Stomach smooth muscle (tissue), 2 donors: ENCODE measurements at regions not wholly inside any gene's neighbourhood (a gene's known extent, or its start where the extent isn't known, plus 50 kb on each side); places are given as distances from the start of the nearest gene placed in this dataset.
"Not testable (repeated sequence)": the region's sequence is repeated elsewhere in the genome, so short reads cannot be mapped to it uniquely, and the experiment has no call there.

Experiments
- H3K27ac ChIP-seq: one replicate; pipeline ENCODE4 v1.7.0; 2013; ENCODE audit warnings: mild to moderate bottlenecking, low read length, inconsistent platforms
- H3K27me3 ChIP-seq, 2 donors: one replicate each; pipeline ENCODE4 v1.7.0; 2013; ENCODE audit warnings: low read length in 2 of 2; ENCODE audit not compliant: insufficient read depth in 2 of 2, control insufficient read depth in 1 of 2
- H3K36me3 ChIP-seq, 2 donors: one replicate each; pipeline ENCODE4 v1.7.0; 2013; ENCODE audit warnings: low read length in 2 of 2; ENCODE audit not compliant: control insufficient read depth in 2 of 2, insufficient read depth in 2 of 2
- H3K4me1 ChIP-seq: one replicate; pipeline ENCODE4 v1.7.0; 2013; ENCODE audit warnings: low read length; ENCODE audit not compliant: control insufficient read depth, insufficient read depth
- H3K4me3 ChIP-seq, 2 donors: one replicate each; pipeline ENCODE4 v1.7.0; 2013; ENCODE audit warnings: low read length in 2 of 2
- H3K9ac ChIP-seq, 2 donors: one replicate each; pipeline ENCODE4 v1.7.0; 2013; ENCODE audit warnings: low read length in 2 of 2, mild to moderate bottlenecking in 1 of 2
- H3K9me3 ChIP-seq, 2 donors: one replicate each; pipeline ENCODE4 v1.7.0; 2013; ENCODE audit warnings: low read length in 2 of 2; ENCODE audit not compliant: control insufficient read depth in 2 of 2
- donor health status: healthy.
- donor health status: Pancreatic carcinoma.

GRCh38 chr7:51847461-51848134 is 531.0 kb upstream of the COBL start:
- no peaks in the 10 kb centered on the region for H3K4me1 ChIP-seq
- H3K9me3 ChIP-seq: peaks cover 0 to 2% of the 10 kb centered on the region in 2 donors
- H3K36me3 ChIP-seq: no peaks in the 10 kb centered on the region
- H3K27ac ChIP-seq: no peak overlapping the region
- no peak overlapping the region for H3K9ac ChIP-seq
- no peaks in the 10 kb centered on the region for H3K27me3 ChIP-seq
- no peak overlapping the region for H3K4me3 ChIP-seq

GRCh38 chr7:51839130-51839529 is 522.5 kb upstream of the COBL start:
- H3K36me3 ChIP-seq, H3K4me1 ChIP-seq, H3K27me3 ChIP-seq, H3K27ac ChIP-seq, H3K9ac ChIP-seq, H3K4me3 ChIP-seq, H3K9me3 ChIP-seq: not testable (repeated sequence)

- Histone ChIP-seq H3K9ac (no peak overlapping the region), H3K4me3 (no peak overlapping the region), H3K27me3 (no peaks in the 10 kb centered on the region), H3K9me3 (no peaks in the 10 kb centered on the region), H3K4me1 (no peaks in the 10 kb centered on the region), H3K27ac (no peak overlapping the region), H3K36me3 (no peaks in the 10 kb centered on the region)
These were observed 511.0 kb upstream of the COBL start for GRCh38 chr7:51827631-51828030.

- Histone ChIP-seq H3K9me3 (no peaks in the 10 kb centered on the region), H3K27me3 (no peaks in the 10 kb centered on the region), H3K27ac (no peak overlapping the region), H3K9ac (no peak overlapping the region), H3K4me3 (no peak overlapping the region), H3K36me3 (no peaks in the 10 kb centered on the region), H3K4me1 (no peaks in the 10 kb centered on the region)
These were observed 507.4 kb upstream of the COBL start for GRCh38 chr7:51824050-51824449.

- Histone ChIP-seq H3K9ac (no peak overlapping the region), H3K4me3 (no peak overlapping the region), H3K36me3 (no peaks in the 10 kb centered on the region), H3K27ac (no peak overlapping the region), H3K27me3 (no peaks in the 10 kb centered on the region), H3K9me3 (peaks cover 3 to 5% of the 10 kb centered on the region in 2 donors), H3K4me1 (no peaks in the 10 kb centered on the region)
These were observed 506.8 kb upstream of the COBL start for GRCh38 chr7:51823437-51823836.

GRCh38 chr7:51817694-51818225 is 501.2 kb upstream of the COBL start:
- Histone ChIP-seq H3K4me1 (no peaks in the 10 kb centered on the region), H3K27ac (no peak overlapping the region), H3K9me3 (peaks cover 3 to 5% of the 10 kb centered on the region in 2 donors), H3K27me3 (no peaks in the 10 kb centered on the region), H3K36me3 (no peaks in the 10 kb centered on the region), H3K9ac (no peak overlapping the region), H3K4me3 (no peak overlapping the region)

- not testable (repeated sequence) for H3K9me3 ChIP-seq, H3K27ac ChIP-seq, H3K4me3 ChIP-seq, H3K27me3 ChIP-seq, H3K36me3 ChIP-seq, H3K4me1 ChIP-seq, H3K9ac ChIP-seq
These were observed 489.3 kb upstream of the COBL start for GRCh38 chr7:51805783-51806431.

- no peaks in the 10 kb centered on the region for H3K4me1 ChIP-seq
- H3K9me3 ChIP-seq: no peaks in the 10 kb centered on the region
- no peaks in the 10 kb centered on the region for H3K36me3 ChIP-seq
- no peak overlapping the region for H3K4me3 ChIP-seq
- H3K27me3 ChIP-seq: no peaks in the 10 kb centered on the region
- H3K27ac ChIP-seq: no peak overlapping the region
- no peak overlapping the region for H3K9ac ChIP-seq
These were observed 486.1 kb upstream of the COBL start for GRCh38 chr7:51802718-51803117.

GRCh38 chr7:51797371-51797770 is 480.8 kb upstream of the COBL start:
- Histone ChIP-seq H3K27me3 (no peaks in the 10 kb centered on the region), H3K4me1 (no peaks in the 10 kb centered on the region), H3K9me3 (no peaks in the 10 kb centered on the region), H3K4me3 (no peak overlapping the region), H3K27ac (no peak overlapping the region), H3K36me3 (no peaks in the 10 kb centered on the region), H3K9ac (no peak overlapping the region)

- no peak overlapping the region for H3K4me3 ChIP-seq
- H3K36me3 ChIP-seq: no peaks in the 10 kb centered on the region
- no peak overlapping the region for H3K27ac ChIP-seq
- H3K9ac ChIP-seq: no peak overlapping the region
- no peaks in the 10 kb centered on the region for H3K9me3 ChIP-seq
- no peaks in the 10 kb centered on the region for H3K4me1 ChIP-seq
- H3K27me3 ChIP-seq: no peaks in the 10 kb centered on the region
These were observed 476.2 kb upstream of the COBL start for GRCh38 chr7:51792796-51793195.

GRCh38 chr7:51789489-51789888 is 472.9 kb upstream of the COBL start:
- Histone ChIP-seq H3K27ac (no peak overlapping the region), H3K27me3 (no peaks in the 10 kb centered on the region), H3K9me3 (no peaks in the 10 kb centered on the region), H3K36me3 (no peaks in the 10 kb centered on the region), H3K9ac (no peak overlapping the region), H3K4me3 (no peak overlapping the region), H3K4me1 (no peaks in the 10 kb centered on the region)
